NCI-H187 (cell line): ENCODE measurements at regions not wholly inside any gene's neighbourhood (a gene's known extent, or its start where the extent isn't known, plus 50 kb on each side); places are given as distances from the start of the nearest gene placed in this dataset.

ENCODE experiments used
- DNase-seq, 2 experiments: peaks; one replicate each; lab custom pipeline; 2025; lab: John Stamatoyannopoulos, UW

DNA sequence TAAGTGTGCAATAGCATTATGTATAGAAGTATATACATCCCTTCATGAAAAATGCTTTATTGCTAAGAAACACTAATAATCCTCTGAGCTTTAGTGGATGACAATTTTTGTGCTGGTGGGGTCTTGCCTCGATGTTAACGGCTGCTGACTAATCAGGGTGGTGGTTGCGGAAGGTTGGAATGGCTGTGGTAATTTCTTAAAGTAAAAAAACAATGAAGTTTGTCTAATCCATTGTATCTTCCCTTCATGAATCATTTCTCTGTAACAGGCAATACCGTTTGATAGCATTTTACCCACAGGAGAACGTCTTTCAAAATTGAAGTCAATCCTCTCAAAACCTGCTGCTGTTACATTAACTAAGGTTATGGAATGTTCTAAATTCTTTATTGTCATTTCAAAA lies 816.5 kb upstream of the GJE1 start:
- no peak for DNase-seq

DNA sequence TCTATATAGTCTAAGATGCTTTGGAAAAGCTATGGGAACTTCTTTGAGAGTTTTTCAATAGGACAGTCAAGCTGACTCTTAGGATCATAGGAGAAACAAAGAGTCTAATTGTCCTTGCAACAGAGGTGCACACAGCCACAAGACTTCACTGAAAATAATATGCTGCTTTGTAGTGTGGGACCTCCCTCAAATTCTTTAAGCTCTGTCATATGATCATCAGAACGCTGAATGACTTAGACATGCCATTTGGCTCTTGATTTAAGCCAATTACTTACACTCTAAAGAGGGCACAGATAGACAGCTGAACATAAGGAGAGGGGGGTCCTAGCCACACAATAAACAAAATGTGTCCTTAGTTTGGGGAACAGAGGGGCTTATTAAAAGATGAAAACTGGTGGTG lies 818.7 kb upstream of the GJE1 start:
- DNase-seq: no peak

DNA sequence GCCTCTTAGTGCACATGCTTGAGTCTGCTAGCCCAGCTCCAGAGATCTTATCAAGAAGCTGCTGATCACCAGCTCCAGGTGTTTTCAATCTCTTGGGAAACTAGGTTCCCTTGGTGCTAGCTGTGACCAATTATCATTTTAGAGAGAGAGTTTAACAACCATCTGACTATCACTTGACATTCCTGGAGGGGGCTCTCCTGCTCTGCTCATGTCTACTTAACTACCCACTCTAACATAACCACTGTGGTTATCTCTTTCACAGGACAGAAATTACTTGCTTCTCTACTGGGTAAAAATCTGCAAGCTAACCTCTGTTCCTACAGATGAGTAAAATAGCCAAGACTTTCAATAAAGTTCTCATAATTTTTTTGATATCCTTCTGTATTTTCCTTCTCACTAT lies 823.4 kb upstream of the GJE1 start:
- DNase-seq: no peak

- no peak for DNase-seq
These were observed 825.3 kb upstream of the GJE1 start for GRCh38 chr6:141307309-141307998.

DNA sequence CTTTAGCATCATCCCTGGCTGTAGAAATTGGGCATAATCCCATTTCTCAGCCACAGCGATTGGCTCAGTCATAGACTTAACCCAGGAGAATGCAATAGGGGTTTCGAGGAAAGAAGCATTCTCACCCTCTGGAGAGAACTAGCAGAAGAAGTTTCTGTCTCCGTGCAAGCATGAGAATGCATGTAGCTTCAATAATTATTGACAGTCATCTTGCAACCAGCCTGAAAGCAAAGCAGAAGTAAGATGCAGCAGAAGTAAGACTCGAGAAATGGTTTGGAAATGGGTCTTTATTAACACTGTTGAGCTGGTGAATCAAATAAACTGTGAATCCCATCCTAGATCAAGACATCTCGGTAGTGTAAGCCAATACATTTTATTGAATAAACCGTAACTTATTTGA lies 828.8 kb upstream of the GJE1 start:
- no peak for DNase-seq

DNA sequence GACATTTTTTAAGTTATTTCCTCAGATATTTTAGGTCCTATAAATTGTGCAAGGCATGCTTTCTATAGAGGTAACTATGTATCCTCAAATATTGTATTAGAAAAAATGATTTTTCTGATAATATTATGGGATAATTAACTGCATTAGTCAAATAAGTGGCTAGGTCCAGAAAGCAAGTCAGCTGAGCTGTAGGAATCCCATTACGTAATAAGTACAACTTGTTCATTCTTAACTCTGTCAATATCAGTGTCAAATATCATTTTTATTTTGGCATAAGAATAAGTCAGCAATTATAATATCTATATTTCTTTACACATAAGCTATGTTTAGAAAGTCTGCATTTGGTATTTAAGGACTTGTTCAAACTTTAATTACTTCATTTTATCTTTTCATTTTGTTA lies 830.9 kb upstream of the GJE1 start:
- no peak for DNase-seq

DNA sequence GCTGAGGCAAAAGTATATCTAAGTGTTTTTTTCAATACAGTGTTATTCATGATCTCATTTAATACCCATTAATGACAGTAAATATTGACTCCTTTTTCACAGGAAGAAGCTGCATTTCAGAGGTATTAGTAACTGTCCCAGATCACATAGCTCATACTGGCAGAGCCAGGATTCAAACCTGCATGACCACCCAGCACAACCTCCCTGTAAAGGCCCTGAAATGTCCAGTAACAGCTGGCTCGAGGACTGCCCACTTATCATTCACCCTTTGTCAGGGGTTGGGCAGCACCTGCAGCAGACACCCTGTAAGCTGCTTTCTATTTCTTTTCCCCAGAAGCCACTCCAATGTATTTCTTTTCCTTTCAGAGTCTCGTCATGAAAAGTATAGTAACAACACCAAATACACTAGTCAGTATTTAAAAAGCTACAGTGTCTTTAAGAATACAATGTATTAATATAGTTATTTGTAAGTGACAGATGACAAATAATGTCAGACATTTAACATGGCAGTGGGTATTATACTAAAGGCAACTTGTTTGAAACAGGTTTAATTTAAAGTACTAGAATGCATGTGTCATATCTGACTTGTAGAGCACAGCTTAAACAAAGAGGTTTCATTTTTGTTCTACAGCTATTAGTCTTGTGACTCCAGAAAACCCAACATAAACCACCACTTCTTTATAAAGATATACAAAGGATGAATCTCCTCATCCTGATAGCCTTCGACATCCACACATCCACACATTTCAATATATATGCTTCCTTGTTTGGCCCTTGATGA lies 841.6 kb upstream of the GJE1 start:
- DNase-seq: no peak

- no peak for DNase-seq
These were observed 843.8 kb upstream of the GJE1 start for GRCh38 chr6:141288947-141289346.

- no peak for DNase-seq
These were observed 850.5 kb upstream of the GJE1 start for GRCh38 chr6:141282263-141282662.

DNA sequence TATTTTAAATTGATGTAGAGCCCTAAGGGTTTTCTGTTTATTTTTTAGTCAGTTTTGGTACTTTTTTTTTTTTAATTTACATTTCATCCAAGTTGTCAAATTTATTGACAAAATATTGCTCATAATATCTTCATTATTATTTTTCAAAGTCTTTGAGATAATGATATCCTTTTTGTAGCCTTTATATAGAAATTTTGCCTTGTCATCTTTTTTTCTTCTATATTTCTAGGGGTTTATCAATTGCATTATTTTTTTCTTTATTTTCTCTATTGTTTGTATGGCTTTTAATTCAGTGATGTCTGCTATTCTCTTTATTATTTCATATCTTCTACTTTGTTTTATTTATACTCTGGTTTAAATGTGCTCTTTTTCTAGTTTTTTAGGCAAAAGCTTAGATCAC lies 863.0 kb upstream of the GJE1 start:
- DNase-seq: no peak

DNA sequence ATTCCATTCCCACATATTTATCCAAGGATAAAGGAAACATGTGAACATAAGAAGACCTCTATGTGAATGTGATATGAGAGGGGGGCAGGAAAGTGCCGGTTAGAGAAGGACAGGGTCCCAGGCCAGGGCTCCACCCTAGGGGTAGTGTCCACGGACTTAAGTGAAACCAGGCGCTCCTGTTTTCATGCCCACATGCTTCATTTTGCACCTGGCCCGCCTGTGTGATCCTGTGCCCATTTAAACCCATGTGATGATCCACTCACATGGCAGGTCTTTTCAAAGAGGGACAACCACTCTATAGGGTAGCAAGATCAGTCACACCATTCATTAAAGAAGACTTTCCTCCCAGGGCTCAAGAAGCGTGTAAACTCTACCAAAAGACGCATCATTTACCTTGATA lies 865.3 kb upstream of the GJE1 start:
- DNase-seq: no peak

- no peak for DNase-seq
These were observed 866.7 kb upstream of the GJE1 start for GRCh38 chr6:141265756-141266623.

GRCh38 chr6:141264101-141264500 lies 868.6 kb upstream of the GJE1 start:
- no peak for DNase-seq

DNA sequence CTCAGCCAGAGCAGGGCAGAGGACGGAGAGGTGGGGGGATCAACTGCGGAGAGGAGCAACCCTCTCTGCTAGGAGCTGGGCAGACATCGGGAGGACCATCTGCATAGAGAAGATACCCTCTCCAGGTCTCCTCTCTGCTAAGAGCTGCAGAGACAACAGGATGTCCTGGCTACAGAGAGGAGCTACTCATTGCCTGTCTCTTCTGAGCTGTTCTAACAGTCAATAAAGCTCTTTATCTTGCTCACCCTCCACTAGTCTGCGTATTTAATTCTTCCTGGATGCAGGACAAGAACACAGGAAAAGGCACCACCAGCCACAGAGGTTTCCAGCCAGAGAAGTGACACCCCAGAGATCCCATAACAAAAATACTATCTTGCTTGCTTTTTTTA lies 871.1 kb upstream of the GJE1 start:
- no peak for DNase-seq

- no peak for DNase-seq
These were observed 871.6 kb upstream of the GJE1 start for GRCh38 chr6:141261016-141261671.

GRCh38 chr6:141260627-141261015 lies 872.1 kb upstream of the GJE1 start:
- DNase-seq: no peak

DNA sequence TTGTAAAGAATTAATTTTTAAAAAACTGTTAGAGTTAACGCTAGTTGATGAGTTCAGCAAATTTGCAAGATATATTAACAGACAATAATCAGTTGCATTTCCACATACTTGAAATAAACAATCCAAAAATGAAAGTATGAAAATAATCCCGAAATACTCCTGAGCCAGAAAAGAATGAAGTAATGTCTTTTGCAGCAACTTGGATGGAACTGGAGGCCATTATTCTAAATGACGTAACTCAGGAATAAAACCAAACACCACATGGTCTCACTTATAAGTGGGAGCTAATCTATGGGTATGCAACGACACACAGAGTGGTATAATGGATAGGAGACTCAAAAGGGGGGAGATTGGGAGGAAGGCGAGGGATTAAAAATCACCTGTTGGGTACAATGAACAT lies 872.9 kb upstream of the GJE1 start:
- DNase-seq: no peak

GRCh38 chr6:141259091-141259490 lies 873.6 kb upstream of the GJE1 start:
- DNase-seq: no peak

DNA sequence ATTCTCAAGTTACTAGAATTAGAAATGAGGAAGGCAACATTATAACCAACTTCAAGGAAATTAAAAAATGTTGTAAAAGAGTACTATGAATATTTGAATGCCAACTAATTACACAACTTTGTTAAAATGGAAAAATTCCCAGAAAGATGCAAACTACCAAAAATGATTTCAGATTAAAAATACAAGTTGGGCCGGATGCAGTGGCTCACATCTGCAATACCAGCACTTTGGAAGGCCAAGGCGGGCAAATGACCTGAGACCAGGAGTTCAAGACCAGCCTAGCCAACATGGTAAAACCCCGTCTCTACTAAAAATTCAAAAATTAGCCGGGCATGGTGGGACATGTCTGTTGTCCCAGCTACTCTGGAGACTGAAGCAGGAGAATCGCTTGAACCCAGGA lies 874.2 kb upstream of the GJE1 start:
- no peak for DNase-seq

DNA sequence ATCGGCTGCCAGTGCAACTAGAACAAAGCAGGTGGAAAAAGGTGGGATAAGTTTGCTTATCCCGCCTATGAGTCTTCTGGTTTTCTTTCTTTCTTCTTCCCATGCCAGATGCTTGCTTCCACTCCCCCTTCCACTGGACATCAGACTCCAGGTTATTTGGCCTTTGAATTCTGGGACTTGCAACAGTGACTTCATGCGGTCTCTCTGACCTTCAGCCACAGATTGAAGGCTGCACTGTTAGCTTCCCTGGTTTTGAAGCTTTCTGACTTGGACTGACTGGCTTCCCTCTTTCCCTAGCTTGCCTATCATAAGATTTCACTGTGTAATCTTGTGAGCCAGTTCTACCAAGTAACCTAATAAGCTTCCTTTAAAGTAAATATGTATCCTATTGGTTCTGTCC lies 878.4 kb upstream of the GJE1 start:
- no peak for DNase-seq

DNA sequence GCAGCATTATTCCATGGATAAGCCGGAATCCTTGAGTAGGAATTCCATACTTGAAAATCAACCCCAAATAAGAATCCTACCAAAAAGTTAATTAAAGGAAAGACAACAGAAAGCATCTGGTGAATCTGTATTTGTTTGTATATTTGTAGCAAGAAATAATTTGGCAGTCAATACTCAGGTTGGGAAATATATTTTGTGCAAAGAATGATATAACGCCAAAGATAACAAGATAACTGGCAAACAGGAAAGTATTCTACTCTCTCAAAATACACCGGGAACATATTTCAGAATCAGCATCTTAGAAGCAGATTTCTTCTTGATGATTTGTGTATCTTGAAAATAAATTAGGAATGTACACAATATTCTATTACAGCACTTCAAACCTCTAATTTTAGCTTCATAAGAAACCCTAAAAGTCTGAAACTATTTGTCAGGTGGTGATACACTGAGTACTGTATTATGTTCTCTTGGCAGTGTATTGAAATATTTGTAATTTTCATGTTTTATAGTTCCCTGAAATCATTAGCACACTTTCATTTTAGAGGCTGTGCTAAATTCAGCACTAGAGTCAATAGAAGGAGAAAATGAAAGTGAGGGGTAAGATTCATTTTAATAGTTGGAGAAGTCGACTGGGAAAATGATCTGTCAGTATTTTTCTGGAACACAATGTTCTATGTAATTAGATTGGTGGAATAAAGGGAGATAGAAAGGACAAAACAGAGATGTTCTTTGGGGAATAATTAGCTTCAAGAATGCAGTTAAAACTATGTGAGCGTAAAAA lies 879.7 kb upstream of the GJE1 start:
- no peak for DNase-seq

GRCh38 chr6:141251286-141251685 lies 881.4 kb upstream of the GJE1 start:
- no peak for DNase-seq
